ENCODE measurements at regions not wholly inside any gene's neighbourhood (a gene's known extent, or its start where the extent isn't known, plus 50 kb on each side); places are given as distances from the start of the nearest gene placed in this dataset.
"Not testable (repeated sequence)": the region's sequence is repeated elsewhere in the genome, so short reads cannot be mapped to it uniquely, and the experiment has no call there.

DNA sequence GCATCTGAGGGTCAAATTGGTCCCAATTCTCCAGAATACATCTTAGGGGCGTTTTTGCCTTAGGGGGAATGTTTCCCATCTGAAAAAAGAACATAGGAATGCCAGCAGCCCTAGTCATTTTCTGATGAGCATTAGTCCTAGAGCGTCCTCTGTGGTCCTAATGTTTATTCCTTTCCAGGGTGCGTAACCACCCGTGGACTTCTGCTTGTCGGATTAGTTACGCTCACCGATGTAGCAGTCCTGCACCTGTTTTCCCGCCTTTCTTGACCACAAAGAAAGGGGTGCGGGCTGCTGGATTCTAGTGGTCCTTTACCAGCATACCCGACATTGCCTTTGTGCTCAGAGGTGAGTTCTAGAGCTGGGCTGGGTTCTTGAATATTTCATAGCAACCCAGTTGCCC lies 91.3 kb upstream of the SMAD3 start:
- H4K20me1 ChIP-seq (ENCODE audit: control insufficient read depth, insufficient read depth); H2AFZ ChIP-seq (ENCODE audit: control insufficient read depth, low read depth, low read length); H3K27ac ChIP-seq (ENCODE audit: control insufficient read depth, insufficient read depth); BruUV-seq (replicated peaks); H3K4me2 ChIP-seq (ENCODE audit: control insufficient read depth, insufficient read depth); H3K4me1 ChIP-seq (ENCODE audit: control insufficient read depth, insufficient read depth, low read length); FAIRE-seq; H3K9ac ChIP-seq (ENCODE audit: control insufficient read depth, insufficient read depth, low read length); CTCF ChIA-PET; intact Hi-C loops (cut with micrococcal nuclease; ENCODE audit: unreplicated experiment); POLR2A ChIA-PET; H3K79me2 ChIP-seq (ENCODE audit: control insufficient read depth, insufficient read depth, low read length); in situ Hi-C loops (cut with MboI); DNase-seq (ENCODE audit: low read depth, low spot score); RAD21 ChIA-PET (ENCODE audit: unreplicated experiment); SMC1A ChIA-PET (ENCODE audit: uncharacterized antibody, unreplicated experiment); H3K4me3 ChIP-seq; H3K36me3 ChIP-seq (ENCODE audit: control insufficient read depth in 2 of 2, insufficient read depth in 2 of 2, low read length in 1 of 2); ATAC-seq; H3K27me3 ChIP-seq (replicated peaks in 1 of 2; ENCODE audit: control insufficient read depth in 2 of 2, insufficient read depth in 2 of 2, low read length in 1 of 2); H3K9me3 ChIP-seq (replicated peaks; ENCODE audit: control insufficient read depth, insufficient read depth, low read length): not testable (repeated sequence)
- WGBS (ENCODE audit: insufficient coverage, insufficient replicate concordance, low lambda C conversion rate, missing lambda C conversion rate): 57% methylated on average over 10 of the region's 10 CpGs

DNA sequence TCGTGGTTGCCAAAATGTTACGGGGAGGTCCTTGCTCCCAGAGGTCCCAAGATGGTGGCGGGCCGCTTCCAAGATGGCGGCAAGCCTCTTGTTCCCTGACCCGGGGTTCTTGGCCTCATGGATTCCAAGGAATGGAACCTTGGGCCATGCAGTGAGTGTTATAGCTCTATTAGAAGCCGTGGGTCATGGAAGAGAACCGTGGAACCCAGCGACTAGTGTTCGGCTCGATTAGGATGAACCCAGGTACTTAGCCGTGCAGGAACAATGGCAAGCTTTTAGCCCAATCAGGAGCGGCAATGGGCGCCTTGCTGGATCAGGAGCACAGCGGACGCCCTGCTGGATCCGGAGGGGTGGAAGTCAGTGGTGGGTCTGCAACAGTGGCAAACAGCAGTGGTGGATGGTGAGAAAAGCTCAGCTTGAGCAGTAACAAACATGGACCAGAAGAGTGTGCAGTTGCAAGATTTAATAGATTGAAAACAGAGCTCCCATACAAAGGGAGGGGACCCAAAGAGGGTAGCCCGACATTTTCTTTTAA lies 89.2 kb upstream of the SMAD3 start:
- in situ Hi-C loops (cut with MboI); H4K20me1 ChIP-seq (ENCODE audit: control insufficient read depth, insufficient read depth); BruUV-seq (replicated peaks); DNase-seq (ENCODE audit: low read depth, low spot score); ATAC-seq; H3K79me2 ChIP-seq (ENCODE audit: control insufficient read depth, insufficient read depth, low read length); H3K9me3 ChIP-seq (replicated peaks; ENCODE audit: control insufficient read depth, insufficient read depth, low read length); H3K4me2 ChIP-seq (ENCODE audit: control insufficient read depth, insufficient read depth); H3K27me3 ChIP-seq (replicated peaks in 1 of 2; ENCODE audit: control insufficient read depth in 2 of 2, insufficient read depth in 2 of 2, low read length in 1 of 2); H2AFZ ChIP-seq (ENCODE audit: control insufficient read depth, low read depth, low read length); H3K4me1 ChIP-seq (ENCODE audit: control insufficient read depth, insufficient read depth, low read length); intact Hi-C loops (cut with micrococcal nuclease; ENCODE audit: unreplicated experiment); H3K27ac ChIP-seq (ENCODE audit: control insufficient read depth, insufficient read depth); POLR2A ChIA-PET; H3K9ac ChIP-seq (ENCODE audit: control insufficient read depth, insufficient read depth, low read length); H3K36me3 ChIP-seq (ENCODE audit: control insufficient read depth in 2 of 2, insufficient read depth in 2 of 2, low read length in 1 of 2); H3K4me3 ChIP-seq; FAIRE-seq: not testable (repeated sequence)
- SMC1A ChIA-PET (ENCODE audit: uncharacterized antibody, unreplicated experiment): interaction anchor here (0.6 to 1.8 kb wide), 3 partner anchors 11 to 539 kb away, joined by 3 to 4 read pairs (median 3); no protein-coding TSS in a partner anchor
- WGBS (ENCODE audit: insufficient coverage, insufficient replicate concordance, low lambda C conversion rate, missing lambda C conversion rate): 71% methylated on average over 18 of the region's 18 CpGs
- CTCF ChIA-PET: interaction anchor here (1.0 to 1.8 kb wide), 3 partner anchors 13 to 261 kb away, joined by 3 to 4 read pairs (median 3); no protein-coding TSS in a partner anchor
- RAD21 ChIA-PET (ENCODE audit: unreplicated experiment): interaction anchor here (1.4 kb wide), 1 partner anchor 29 kb away, joined by 4 read pairs; no protein-coding TSS in a partner anchor

DNA sequence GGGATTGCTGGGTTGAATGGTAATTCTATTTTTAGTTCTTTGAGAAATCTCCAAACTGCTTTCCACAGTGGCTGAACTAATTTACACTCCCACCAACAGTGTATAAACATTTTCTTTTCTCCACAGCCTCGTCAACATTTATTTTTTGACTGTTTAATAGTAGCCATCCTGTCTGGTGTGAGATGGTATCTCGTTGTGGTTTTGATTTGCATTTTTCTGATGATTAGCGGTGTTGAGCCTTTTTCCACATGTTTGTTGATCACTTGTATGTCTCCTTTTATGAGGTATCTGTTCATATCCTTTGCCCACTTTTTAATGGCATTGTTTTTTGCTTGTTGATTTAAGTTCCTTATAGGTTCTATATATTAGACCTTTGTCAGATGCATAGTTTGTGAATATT lies 85.1 kb upstream of the SMAD3 start:
- 9% methylated on average over 3 of the region's 3 CpGs for WGBS (ENCODE audit: insufficient coverage, insufficient replicate concordance, low lambda C conversion rate, missing lambda C conversion rate)
- DNase-seq (ENCODE audit: low read depth, low spot score); H3K27ac ChIP-seq (ENCODE audit: control insufficient read depth, insufficient read depth); FAIRE-seq; H3K4me3 ChIP-seq; H3K9ac ChIP-seq (ENCODE audit: control insufficient read depth, insufficient read depth, low read length); POLR2A ChIA-PET; H3K4me1 ChIP-seq (ENCODE audit: control insufficient read depth, insufficient read depth, low read length); CTCF ChIA-PET; H3K36me3 ChIP-seq (ENCODE audit: control insufficient read depth in 2 of 2, insufficient read depth in 2 of 2, low read length in 1 of 2); H2AFZ ChIP-seq (ENCODE audit: control insufficient read depth, low read depth, low read length); BruUV-seq (replicated peaks); intact Hi-C loops (cut with micrococcal nuclease; ENCODE audit: unreplicated experiment); H3K9me3 ChIP-seq (replicated peaks; ENCODE audit: control insufficient read depth, insufficient read depth, low read length); H4K20me1 ChIP-seq (ENCODE audit: control insufficient read depth, insufficient read depth); in situ Hi-C loops (cut with MboI); H3K27me3 ChIP-seq (replicated peaks in 1 of 2; ENCODE audit: control insufficient read depth in 2 of 2, insufficient read depth in 2 of 2, low read length in 1 of 2); RAD21 ChIA-PET (ENCODE audit: unreplicated experiment); H3K79me2 ChIP-seq (ENCODE audit: control insufficient read depth, insufficient read depth, low read length): not testable (repeated sequence)
- H3K4me2 ChIP-seq (ENCODE audit: control insufficient read depth, insufficient read depth): 0 out of 2 replicates have a peak overlapping the region, but pooled peaks have one; percentile 13
- SMC1A ChIA-PET (ENCODE audit: uncharacterized antibody, unreplicated experiment): interaction anchor here (1.5 to 1.6 kb wide), 2 partner anchors 101 to 289 kb away, joined by 3 to 4 read pairs; no protein-coding TSS in a partner anchor
- peak; percentile 40; the same call in 2 of the 3 replicates for ATAC-seq
